HG02885 (cell line): ENCODE measurements at regions not wholly inside any gene's neighbourhood (a gene's known extent, or its start where the extent isn't known, plus 50 kb on each side); places are given as distances from the start of the nearest gene placed in this dataset.

Source experiments
- ATAC-seq: cut with Tn5 transposase; IDR thresholded peaks from one replicate; pipeline ENCODE4 v1.9.1; 2021; ENCODE audit warnings: mild to moderate bottlenecking; ENCODE audit not compliant: unreplicated experiment, poor library complexity

GRCh38 chr2:174669336-174669735 is 71.7 kb upstream of the WIPF1 start:
- ATAC-seq = no peak

GRCh38 chr2:174668075-174668474 is 70.5 kb upstream of the WIPF1 start:
- no peak for ATAC-seq

- ATAC-seq = no peak
These were observed 69.8 kb upstream of the WIPF1 start for GRCh38 chr2:174667250-174667860.

DNA sequence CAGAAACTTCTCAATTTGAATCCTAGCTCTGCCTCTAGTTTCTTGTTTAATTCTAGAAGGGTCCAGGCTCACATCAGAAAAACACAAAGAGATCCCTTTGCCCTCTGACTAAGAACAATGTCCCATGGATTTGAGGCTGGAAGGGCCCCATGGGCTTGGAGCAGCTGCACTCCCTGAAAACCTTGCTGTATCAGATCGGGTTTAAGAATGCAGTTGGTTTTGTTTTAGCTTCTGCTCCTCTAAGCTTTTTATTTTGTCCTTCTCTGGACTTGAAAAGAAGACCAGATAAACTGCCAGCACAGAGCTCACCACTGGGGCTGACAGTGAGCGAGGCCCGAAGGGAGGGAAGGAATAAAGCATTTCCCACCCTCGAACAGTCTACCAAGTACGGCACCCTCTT is 69.2 kb upstream of the WIPF1 start:
- ATAC-seq = no peak

DNA sequence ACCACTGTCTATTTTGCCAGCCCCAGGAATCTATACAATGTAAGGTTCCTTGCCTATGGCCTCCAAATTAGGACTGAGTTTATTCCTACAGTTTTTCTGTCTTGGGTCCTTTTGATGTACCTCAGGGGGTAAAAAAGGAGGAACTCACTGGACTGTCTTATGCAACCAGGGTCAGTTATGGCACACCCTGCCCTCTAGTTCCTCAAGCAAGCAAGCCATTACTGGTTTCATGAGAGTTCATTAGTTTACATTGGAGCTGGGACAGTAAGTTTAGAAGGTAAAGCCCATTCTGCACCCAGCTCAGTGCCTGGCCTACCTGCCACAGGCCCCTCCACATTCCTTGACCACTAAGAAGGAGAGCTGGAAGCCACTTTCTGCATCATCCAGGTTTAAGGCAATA is 68.7 kb upstream of the WIPF1 start:
- ATAC-seq = no peak

- no peak for ATAC-seq
These were observed 66.6 kb upstream of the WIPF1 start for GRCh38 chr2:174664084-174664759.

GRCh38 chr2:174663550-174663949 is 65.9 kb upstream of the WIPF1 start:
- ATAC-seq = no peak

DNA sequence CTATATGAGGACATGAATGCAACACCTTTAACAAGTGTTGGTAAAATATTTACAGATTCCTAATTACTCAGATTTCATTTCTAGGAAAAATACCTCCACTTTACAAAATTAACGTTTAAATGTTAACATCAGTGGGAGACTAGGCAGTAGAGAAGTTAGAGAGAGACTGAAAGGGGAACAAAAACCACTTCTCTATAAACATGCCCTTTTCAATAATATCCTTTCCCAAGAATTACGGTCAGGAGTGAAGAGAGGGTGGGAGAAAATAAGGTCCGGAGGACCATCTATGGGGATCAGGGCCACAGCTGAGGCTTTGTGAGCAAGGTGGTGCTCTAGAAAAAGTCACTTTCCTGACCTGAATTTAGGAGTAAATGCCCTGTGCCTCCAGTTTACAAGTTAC is 65.3 kb upstream of the WIPF1 start:
- no peak for ATAC-seq

DNA sequence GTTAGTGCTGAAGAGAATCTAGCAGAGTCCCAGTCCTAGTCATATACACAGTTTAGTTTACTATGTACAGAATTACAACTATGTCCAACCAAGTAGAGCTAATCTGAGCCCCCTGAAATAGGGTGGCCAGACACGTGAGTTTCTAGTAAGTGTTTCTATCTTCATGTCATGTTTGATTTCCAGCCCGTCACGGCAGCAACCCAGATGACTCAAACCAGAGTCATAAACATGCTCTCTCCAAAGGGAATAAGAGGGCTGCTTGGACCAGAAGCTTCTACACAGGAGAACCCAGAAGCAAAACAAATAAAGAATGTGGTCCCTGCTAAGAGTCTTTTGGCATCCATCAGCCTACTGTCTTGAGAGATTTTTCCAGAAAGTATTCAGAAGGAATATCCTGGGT is 64.9 kb upstream of the WIPF1 start:
- no peak for ATAC-seq

GRCh38 chr2:174660984-174661675 is 63.5 kb upstream of the WIPF1 start:
- ATAC-seq = no peak

- no peak for ATAC-seq
These were observed 61.7 kb upstream of the WIPF1 start for GRCh38 chr2:174659069-174659900.

DNA sequence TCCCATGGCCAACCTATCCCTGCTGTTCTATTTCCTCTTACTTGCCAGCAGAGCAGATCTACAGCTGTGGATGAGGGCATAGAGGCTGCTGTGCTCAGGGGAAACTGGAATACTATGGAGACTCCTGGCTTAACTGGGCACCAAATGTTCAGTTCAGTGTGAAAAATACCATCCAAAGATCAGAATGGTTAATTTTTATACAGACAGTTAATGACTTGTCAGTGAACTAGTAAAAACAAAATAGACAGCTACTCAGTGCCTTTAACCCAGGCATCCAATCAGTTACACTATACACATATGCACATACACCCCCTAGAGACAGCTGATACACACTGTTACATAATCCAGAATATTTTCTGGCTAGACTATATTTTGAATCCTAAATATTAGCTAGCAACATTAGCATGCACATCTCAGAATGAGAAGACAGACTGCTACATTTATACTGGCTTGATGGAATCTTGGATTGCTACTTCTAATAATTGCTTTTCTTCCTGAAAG is 59.1 kb upstream of the WIPF1 start:
- ATAC-seq = no peak

DNA sequence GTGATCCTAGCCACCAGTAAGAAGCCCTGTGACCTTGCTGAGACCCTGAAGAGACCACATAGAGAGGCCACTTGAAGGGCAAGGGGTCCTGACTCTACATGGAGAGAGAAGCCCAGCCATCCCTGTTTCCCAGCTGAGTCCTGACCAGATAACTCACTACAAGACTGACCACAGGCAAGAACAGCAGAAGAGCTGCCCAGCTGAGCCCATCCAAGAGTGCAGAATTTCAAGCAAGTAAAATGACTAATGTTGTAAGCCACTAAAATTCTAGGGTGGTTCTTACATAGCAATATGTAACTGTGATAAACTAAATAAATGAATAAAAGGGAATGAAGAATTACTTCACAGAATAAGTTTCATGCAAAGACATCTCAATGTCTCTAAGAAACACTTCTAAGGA is 58.4 kb upstream of the WIPF1 start:
- no peak for ATAC-seq

DNA sequence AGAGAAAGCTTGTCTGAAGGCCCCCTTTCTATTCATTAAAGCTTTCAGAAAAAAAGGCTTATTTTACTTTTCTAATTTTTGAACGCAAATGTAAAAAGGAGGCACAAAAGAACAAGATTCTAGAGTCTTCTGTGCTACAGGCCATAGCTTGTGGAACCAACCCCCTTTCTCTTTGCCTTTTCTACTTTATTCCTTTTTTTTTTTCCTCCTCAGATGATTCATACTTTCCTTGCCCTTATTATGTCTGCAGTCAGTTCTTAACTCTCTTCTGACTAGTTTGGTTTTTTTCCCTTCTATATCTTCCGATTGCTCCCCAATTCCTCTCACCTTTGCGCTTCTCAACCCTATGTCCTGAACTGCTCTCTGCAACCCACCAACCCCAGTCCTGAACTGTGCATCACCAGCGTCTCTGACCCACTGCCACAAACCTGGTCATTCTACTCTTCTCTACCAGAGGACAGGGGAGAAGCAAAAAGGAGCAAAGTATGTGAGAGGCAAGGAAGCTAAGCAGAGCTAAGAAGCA is 56.9 kb upstream of the WIPF1 start:
- ATAC-seq = no peak

DNA sequence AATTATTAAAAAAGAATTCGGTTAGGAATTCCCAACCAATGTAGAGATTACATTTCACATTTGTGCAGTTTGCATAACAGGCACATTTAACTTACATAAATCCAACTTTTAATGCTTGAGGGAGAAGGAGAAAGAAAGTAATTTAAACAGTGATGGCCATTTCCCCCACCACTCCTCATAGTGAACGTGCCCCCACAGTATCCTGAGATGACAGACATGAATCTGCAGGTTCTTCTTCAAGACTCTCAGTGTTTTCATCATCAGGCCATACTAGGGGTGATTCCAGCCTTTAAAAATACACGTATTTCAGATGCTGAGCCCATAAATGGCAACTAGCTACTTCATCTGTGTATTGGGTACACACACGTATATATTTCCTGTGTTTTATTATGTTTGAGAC is 51.3 kb upstream of the WIPF1 start:
- ATAC-seq = no peak
